ENCODE measurements at regions not wholly inside any gene's neighbourhood (a gene's known extent, or its start where the extent isn't known, plus 50 kb on each side); places are given as distances from the start of the nearest gene placed in this dataset.

- no peak for DNase-seq
These were observed 50.6 kb upstream of the IL6 start for GRCh38 chr7:22676385-22676784.

GRCh38 chr7:22675917-22676343, 51.1 kb upstream of the IL6 start:
- no peak for DNase-seq

DNA sequence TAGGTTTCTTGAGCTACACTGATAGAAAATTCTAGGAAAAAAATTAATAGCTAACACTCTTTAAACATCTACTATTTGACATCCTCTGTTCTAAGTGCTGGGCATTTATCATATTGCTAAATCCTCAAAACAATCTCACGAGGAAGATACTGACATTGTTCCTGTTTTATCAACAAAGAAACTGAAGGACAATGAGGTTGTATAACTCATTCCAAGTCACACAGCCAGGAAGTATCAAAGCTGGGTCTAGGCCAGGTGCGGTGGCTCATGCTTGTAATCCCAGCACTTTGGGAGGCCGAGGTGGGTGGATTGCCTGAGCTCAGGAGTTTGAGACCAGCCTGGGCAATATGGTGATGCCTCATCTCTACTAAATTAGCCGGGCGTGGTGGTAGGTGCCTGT, 51.6 kb upstream of the IL6 start:
- no peak for DNase-seq

DNA sequence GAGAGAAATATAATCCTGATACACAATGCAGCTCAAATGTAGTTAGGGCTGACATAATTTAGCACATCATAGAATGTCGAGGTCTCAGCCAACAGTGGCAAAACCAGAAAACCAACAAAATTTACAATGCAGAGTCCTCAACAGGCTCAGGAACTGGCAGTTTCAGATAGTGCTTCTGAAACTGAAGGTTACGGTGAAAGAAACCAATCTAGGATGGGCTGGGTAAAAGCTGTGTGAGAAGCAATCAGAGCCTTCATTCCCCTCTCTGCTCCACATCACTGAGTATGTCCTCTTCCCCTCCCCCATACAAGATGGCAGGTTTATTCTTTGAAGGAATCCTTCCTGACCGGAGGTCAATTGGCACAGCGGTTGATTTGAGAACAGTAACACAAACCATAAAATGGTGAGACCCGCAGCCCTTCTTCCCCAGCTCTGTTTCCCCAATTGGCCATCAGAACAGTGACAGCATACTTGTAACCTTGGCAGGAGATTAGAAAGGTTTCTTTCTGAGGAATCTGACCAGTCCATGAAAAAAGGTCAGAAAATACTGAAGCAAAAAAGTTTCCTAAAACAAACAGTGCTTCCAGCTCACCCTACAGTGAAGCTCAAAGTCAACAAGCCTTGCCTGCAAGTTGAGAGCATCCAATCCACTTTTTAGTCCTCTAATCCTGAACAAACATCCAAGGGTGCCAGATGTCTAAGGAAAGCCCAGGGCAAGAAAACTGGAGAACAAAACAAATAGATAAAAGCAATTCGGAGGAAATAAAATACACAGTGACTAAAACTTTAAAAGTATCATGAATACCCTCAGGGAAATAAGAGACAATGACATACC, 53.9 kb upstream of the IL6 start:
- no peak for DNase-seq

GRCh38 chr7:22671177-22671879, 55.7 kb upstream of the IL6 start:
- no peak for DNase-seq

- no peak for DNase-seq
These were observed 56.6 kb upstream of the IL6 start for GRCh38 chr7:22670422-22670815.

GRCh38 chr7:22669692-22670421, 57.1 kb upstream of the IL6 start:
- no peak for DNase-seq

DNA sequence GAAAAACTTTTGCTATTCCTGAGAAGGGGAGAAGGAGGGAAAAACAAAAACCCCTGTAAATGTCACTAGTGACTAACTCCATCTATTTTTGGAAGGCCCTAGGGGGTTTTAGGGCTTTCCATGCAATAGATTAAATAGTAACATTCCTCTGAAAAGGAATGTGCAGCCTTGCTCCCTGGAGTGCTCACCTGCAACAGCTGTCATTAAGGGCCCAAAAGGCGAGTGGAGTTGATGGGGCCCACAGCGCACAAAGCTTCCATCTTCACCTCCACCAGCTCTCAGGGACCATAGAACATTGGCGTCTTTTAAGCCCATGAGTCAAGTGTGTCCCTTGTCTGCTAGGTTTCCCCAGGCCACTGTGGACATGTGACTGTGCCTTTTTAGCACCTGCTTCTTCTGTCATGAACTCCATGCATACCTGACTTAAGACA, 58.0 kb upstream of the IL6 start:
- DNase-seq, result no peak

DNA sequence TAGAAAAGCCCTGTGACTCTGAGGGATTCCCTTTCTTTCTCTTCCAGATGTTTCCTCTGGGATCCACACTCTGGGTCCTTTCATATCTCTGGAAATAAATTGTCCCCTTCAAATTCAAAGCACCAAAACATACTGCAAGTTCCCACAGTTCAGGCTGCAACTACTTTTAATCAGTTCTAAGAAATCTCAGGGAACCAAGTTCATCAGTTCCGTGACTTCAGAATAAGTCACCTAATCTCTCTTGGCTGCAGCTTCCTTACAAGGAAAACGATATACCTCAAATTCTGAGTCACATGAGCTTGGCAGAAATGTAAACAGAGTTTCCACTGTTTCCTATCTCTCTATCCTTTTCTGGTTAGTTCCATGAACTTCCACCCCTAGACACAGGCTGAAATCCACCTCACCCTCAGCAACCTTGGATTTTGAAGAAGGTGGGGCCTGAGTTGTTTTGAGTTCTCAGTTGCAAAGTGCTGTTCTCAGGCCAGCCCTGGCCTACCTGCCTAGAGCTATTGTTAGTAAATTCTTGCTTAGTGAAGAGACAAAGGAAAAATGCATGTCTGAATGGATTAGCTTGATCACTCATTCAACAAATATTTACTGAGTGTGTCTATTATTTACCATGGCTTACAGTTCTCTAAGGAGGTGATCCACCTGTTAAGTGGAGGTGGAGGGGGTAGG, 59.3 kb upstream of the IL6 start:
- DNase-seq, result no peak

DNA sequence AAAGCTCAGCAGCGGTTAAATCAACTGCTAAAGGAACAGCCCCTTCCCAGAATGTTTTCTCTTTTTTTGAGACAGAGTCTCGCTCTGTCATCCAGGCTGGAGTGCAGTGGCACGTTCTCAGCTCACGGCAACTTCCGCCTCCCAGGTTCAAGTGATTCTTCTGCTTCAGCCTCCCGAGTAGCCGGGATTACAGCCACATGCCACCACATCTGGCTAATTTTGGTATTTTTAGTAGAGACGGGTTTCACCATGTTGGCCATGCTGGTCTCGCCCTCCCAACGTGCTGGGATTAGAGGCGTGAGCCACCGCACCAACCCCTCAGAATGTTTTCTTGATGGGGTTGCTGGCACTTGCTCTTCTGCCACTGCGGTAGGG, 59.8 kb upstream of the IL6 start:
- DNase-seq, result no peak

DNA sequence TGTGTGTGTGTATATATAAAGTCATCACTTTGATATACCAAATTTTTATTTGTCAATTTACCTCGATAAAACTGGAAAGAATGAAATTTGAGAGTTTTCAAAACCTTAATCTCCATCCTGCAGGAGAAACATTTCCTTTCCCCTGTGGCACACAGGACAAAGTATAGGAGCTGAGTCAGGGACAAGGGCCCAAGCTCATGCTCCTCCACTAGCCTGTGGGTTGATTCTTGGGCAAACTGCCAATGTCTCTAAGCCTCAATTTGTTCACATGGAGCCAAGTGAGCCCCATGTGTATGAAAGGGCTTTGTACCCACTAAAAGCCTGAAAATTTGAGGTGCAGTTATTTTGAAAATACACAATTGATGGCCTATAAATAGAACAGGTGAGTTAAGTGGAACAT, 60.3 kb upstream of the IL6 start:
- no peak for DNase-seq

- no peak for DNase-seq
These were observed 61.1 kb upstream of the IL6 start for GRCh38 chr7:22665923-22666322.

DNA sequence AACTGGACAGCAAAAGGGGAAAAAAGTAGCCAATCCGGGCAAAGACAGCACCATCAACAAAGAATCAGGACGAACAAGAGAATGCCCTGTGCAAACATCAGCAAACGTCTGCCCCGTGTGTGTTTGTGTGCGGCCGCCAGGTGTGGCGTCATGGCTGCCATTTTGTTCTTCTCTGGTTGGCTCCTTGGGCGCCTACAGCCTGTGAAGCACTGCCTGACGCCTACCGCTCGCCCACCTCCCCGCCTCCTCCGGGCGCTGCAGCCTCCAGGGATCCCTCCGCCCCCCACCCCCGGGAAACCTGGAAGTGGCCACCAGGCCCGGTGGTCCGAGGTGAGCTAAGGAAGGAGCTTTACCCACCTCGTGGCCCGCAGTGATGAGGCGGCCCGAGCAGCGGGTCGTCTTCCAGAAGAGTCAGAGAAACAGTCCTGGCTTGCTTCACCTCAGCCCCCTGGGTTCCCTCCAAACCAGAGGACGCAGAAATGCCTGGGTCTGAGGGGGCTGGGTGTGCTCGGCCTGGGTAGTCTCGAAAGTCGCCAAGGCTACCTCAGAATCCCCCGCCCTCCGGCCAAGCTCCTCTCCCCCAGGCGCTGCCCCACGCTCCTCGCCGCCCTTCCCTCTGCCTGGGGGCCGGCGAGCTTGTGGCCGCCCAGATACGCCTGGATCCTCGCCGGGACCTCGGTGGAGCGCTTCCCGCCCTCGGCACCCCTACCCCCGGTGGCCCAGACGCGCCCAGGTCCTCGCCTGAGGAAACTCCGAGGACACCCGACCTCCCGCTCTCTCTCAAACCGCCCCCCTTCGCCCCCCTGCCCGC, 61.8 kb upstream of the IL6 start:
- DNase-seq, result no peak

- DNase-seq, result no peak
These were observed 63.3 kb upstream of the IL6 start for GRCh38 chr7:22663721-22664120.

DNA sequence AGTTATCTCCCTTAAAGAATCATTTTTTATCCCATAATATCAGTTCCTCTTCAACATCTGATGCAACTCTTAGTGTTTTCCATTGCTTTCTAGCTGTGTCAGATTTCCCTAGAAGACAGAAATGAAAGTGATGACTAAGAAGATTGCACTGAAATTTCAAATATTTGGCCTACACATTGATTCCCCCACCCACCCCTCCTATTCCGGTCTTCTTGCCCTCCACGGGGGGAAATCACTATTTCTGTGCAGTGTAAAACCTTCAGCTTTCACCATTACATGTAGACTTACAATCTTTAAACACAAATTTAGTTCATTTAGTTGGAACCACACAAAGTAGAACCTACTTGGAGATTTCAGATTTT, 63.7 kb upstream of the IL6 start:
- no peak for DNase-seq

DNA sequence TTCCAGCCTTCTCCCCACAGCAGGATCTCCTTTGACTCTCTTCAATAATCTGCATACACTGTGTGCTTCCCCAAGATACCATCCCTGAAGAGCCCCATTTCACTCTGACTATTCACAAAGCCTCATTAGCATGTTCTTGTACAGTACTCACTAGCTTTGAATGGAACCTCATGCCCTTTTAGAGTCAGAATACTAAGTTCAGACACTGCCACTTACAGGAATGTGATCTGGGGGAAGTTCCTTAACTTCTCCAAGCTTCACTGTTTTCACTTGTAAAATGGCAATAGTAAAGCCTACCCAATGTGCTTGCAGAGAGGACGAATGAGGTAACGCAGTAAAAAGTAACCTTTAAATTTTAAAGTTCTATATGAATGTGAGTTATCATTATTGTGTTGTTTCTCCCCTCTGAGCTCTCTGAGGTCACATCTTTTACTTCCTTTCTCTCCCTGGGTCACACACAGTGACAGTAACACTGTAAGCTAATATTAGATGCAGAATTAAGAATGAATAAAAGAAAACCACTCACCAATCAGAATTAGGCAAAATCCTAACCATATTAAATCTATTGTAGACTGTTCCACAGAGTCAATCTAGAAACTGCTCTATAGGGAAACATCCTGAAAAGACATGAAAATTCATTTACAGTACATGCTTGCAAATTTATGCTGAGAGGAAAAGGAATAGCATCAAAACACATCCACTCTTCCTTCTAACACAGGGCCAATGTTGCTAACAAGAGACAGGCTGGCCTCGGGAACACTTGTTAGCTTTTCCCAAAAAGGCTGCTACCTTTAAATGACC, 64.2 kb upstream of the IL6 start:
- DNase-seq, result no peak

DNA sequence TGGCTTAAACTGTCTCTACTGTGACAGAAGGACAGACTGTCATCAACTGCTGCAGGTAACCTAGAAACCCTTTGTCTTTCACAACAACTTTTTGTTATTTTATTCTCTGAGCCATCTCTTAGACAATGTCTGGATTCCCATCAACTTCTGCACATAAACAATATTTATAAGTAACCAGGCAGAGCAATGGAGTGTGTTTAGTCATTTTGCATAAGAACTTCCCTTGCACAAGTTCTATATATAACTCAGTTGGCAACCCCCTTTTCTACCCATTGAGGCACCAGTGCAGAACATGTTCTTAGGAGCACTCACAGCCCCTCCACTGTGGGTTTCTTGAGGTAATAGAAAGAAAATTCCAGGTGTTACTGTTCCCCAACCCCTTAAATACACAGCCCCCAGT, 65.0 kb upstream of the IL6 start:
- DNase-seq, result no peak

GRCh38 chr7:22660732-22661131, 66.3 kb upstream of the IL6 start:
- DNase-seq, result no peak

DNA sequence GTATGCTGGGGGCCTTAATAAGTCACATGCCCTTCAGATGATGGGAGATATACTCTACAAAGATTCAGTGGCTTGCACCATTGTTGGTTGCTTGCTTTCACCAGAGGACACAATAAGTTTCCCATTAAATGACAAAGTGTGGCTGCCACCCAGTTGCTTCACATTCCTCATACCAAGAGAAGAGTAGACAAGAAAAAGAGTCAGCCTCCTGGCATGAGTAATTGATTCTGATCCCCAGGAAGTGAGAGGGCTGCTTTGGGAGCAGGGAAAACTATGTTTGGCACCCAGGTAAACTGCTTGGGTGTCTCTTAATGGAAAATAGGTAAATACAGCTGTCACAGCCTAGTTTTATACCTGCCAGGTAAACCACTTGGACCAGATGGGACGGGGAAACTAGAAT, 66.7 kb upstream of the IL6 start:
- DNase-seq, result no peak

- no peak for DNase-seq
These were observed 67.3 kb upstream of the IL6 start for GRCh38 chr7:22659741-22660140.

- DNase-seq, result no peak
These were observed 69.0 kb upstream of the IL6 start for GRCh38 chr7:22658031-22658430.

DNA sequence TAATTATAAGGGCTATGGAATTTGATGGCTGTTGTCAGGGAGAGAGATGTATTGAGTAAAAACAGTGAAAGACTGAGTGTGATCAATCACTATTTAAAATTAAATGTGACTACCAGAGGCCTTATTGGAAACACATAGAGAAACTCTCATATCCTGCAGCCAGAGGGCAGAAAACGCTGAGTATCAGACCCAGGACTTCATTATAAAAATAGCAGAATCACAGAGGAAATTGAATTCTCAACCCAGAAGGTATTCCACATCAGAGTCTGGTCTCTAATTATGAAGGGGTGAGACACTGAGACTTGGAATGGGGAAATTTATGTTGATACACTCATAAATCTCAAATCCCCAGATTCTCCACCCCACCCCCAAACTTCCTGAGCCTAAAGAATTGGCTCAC, 69.5 kb upstream of the IL6 start:
- DNase-seq, result no peak
